DOHH2 (cell line): ENCODE measurements at regions not wholly inside any gene's neighbourhood (a gene's known extent, or its start where the extent isn't known, plus 50 kb on each side); places are given as distances from the start of the nearest gene placed in this dataset.

Experiments used
- H3F3A ChIP-seq: fragments of 200-600 bp; sonication (generic), shearing (Covaris generic); 2 replicates; pipeline ENCODE4 v1.6.0; 2016; ENCODE audit warnings: antibody characterized with exemption, mild to moderate bottlenecking; ENCODE audit not compliant: control insufficient read depth, insufficient read depth
- H3K27ac ChIP-seq: fragments of 200-600 bp; sonication (generic); 2 replicates; pipeline ENCODE4 v1.5.1; 2014; ENCODE audit warnings: low read depth, mild to moderate bottlenecking, low read length, moderate library complexity
- H3K27me3 ChIP-seq: fragments of 200-600 bp; sonication (generic); 2 replicates; pipeline ENCODE4 v1.6.1; 2014; ENCODE audit warnings: mild to moderate bottlenecking, low read length, mixed read lengths; ENCODE audit not compliant: control insufficient read depth
- H3K36me3 ChIP-seq: fragments of 200-600 bp; sonication (generic); 2 replicates; pipeline ENCODE4 v1.6.1; 2014; ENCODE audit warnings: mild to moderate bottlenecking, low read length, moderate library complexity, mixed read lengths; ENCODE audit not compliant: control insufficient read depth
- H3K4me1 ChIP-seq: fragments of 200-600 bp; sonication (generic); 2 replicates; pipeline ENCODE4 v1.6.1; 2014; ENCODE audit warnings: mild to moderate bottlenecking, low read length, mixed read lengths; ENCODE audit not compliant: control insufficient read depth
- H3K4me2 ChIP-seq: fragments of 200-600 bp; sonication (generic); 2 replicates; pipeline ENCODE4 v1.6.0; 2014; ENCODE audit warnings: mild to moderate bottlenecking, low read length, moderate library complexity
- H3K4me3 ChIP-seq: fragments of 200-600 bp; sonication (generic); 2 replicates; pipeline ENCODE4 v1.5.1; 2014; ENCODE audit warnings: mild to moderate bottlenecking, low read length, mixed read lengths
- H3K79me2 ChIP-seq: fragments of 200-600 bp; sonication (generic); 2 replicates; pipeline ENCODE4 v1.6.1; 2014; ENCODE audit warnings: mild to moderate bottlenecking, low read length, mixed read lengths; ENCODE audit not compliant: control insufficient read depth
- H3K9me2 ChIP-seq: fragments of 200-600 bp; sonication (generic); replicated peaks from 2 replicates; pipeline ENCODE4 v1.6.1; 2014; ENCODE audit warnings: mild to moderate bottlenecking, low read length, mixed read lengths; ENCODE audit not compliant: control insufficient read depth
- H3K9me3 ChIP-seq: fragments of 200-600 bp; sonication (generic); 2 replicates; pipeline ENCODE4 v1.6.1; 2014; ENCODE audit warnings: antibody characterized with exemption, low read length, mixed read lengths; ENCODE audit not compliant: control insufficient read depth, insufficient read depth
- H4K20me1 ChIP-seq: fragments of 200-600 bp; sonication (generic); 2 replicates; pipeline ENCODE4 v1.6.0; 2014; ENCODE audit warnings: low read depth, mild to moderate bottlenecking, antibody characterized with exemption, low read length, moderate library complexity; ENCODE audit not compliant: control insufficient read depth, insufficient read depth
- EZH2phosphoT487 ChIP-seq: fragments of 200-600 bp; sonication (generic); IDR thresholded peaks from 2 replicates; pipeline ENCODE4 v1.6.1; 2017; ENCODE audit warnings: borderline replicate concordance, mild to moderate bottlenecking, antibody characterized with exemption, low read length, moderate library complexity, mixed read lengths
- TF ChIP-seq, protein P1 (sequence below): fragments of 200-600 bp; sonication (generic); IDR thresholded peaks from one replicate; pipeline ENCODE4 v1.5.1; 2014; ENCODE audit warnings: antibody characterized with exemption, mild to moderate bottlenecking, low read depth, low read length; ENCODE audit not compliant: poor library complexity, severe bottlenecking

DNA sequence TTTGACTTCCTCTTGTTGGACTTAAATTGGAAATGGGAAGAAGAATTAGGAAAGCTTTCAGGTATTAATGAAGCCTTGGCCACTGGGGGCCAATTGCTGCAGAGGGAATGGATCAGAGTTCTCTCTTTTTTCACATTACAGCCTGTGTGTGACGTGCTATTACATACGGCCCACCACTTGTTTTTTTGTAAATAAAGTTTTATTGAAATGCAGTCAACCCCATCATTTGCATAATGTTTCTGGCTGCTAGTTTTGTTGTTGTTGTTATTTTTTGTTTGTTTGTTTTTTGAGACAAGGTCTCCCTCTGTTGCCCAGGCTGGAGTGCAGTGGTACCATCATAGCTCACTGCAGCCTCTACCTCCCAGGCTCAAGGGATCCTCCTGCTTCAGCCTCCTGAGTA, 98.4 kb downstream of the ASMT start:
- Histone ChIP-seq H3K9me3 (no peaks in the 10 kb centered on the region), H3F3A (no peaks in the 10 kb centered on the region), H3K9me2 (no peaks in the 10 kb centered on the region), H3K4me3 (no peak overlapping the region), H3K4me2 (no peak overlapping the region), H3K27ac (no peak overlapping the region), H4K20me1 (no peaks in the 10 kb centered on the region), H3K79me2 (no peaks in the 10 kb centered on the region), H3K4me1 (no peaks in the 10 kb centered on the region), H3K27me3 (no peaks in the 10 kb centered on the region), H3K36me3 (no peaks in the 10 kb centered on the region)
- no peak for TF ChIP-seq EZH2phosphoT487
- TF ChIP-seq, protein P1, sequence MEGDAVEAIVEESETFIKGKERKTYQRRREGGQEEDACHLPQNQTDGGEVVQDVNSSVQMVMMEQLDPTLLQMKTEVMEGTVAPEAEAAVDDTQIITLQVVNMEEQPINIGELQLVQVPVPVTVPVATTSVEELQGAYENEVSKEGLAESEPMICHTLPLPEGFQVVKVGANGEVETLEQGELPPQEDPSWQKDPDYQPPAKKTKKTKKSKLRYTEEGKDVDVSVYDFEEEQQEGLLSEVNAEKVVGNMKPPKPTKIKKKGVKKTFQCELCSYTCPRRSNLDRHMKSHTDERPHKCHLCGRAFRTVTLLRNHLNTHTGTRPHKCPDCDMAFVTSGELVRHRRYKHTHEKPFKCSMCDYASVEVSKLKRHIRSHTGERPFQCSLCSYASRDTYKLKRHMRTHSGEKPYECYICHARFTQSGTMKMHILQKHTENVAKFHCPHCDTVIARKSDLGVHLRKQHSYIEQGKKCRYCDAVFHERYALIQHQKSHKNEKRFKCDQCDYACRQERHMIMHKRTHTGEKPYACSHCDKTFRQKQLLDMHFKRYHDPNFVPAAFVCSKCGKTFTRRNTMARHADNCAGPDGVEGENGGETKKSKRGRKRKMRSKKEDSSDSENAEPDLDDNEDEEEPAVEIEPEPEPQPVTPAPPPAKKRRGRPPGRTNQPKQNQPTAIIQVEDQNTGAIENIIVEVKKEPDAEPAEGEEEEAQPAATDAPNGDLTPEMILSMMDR: no peak

DNA sequence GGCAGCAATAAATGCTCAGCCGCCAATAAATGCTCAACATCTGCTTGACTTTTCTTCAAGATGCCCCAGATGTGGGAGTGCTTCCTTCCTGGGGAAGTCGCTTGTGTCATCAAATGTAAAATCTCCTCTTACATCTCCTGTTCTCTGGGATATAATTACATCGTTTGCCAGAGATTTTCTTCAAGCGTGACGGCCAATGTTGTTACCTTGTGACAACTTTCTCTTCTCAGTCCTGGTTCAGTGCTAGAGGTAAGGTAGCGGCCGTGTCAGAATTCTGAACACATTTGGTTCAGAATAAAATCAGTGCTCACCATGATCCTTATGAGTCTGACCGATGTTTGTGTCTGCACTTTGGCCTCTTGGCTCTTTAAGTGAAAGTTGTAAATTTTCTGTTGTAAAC, 102.5 kb downstream of the ASMT start:
- no peaks in the 10 kb centered on the region for H3K9me3 ChIP-seq
- no peak overlapping the region for H3K4me3 ChIP-seq
- no peak overlapping the region for H3K4me2 ChIP-seq
- H3K79me2 ChIP-seq: no peaks in the 10 kb centered on the region
- H3K9me2 ChIP-seq: no peaks in the 10 kb centered on the region
- H3K36me3 ChIP-seq: no peaks in the 10 kb centered on the region
- H3K27me3 ChIP-seq: no peaks in the 10 kb centered on the region
- H3K27ac ChIP-seq: no peak overlapping the region
- no peaks in the 10 kb centered on the region for H4K20me1 ChIP-seq
- no peaks in the 10 kb centered on the region for H3F3A ChIP-seq
- H3K4me1 ChIP-seq: no peaks in the 10 kb centered on the region
- TF ChIP-seq, protein P1: no peak
- no peak for TF ChIP-seq EZH2phosphoT487

DNA sequence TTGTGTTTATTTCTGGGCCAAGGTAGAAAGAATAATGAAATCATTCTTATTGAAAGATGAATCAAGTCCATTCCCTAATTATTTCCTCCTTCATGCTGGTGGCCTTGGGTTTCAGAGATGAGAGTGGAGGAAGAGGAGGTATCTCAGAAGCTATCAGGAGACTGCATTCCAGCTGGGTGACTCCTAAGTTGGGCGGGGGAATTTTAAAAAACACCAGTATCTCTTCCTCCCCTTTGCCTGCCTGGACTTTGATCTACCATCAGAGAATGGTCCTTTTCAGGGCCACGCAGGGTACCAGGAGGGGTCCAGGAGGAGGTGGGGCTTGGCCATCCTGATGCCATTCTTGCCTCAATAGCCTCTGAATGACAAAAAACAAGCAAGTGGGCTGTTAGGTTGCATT, 104.4 kb downstream of the ASMT start:
- Histone ChIP-seq H3K27ac (no peak overlapping the region), H3K36me3 (no peaks in the 10 kb centered on the region), H3K27me3 (no peaks in the 10 kb centered on the region), H3F3A (no peaks in the 10 kb centered on the region), H4K20me1 (no peaks in the 10 kb centered on the region), H3K9me2 (no peaks in the 10 kb centered on the region), H3K9me3 (no peaks in the 10 kb centered on the region), H3K4me3 (no peak overlapping the region), H3K79me2 (no peaks in the 10 kb centered on the region), H3K4me2 (no peak overlapping the region), H3K4me1 (no peaks in the 10 kb centered on the region)
- no peak for TF ChIP-seq EZH2phosphoT487
- TF ChIP-seq, protein P1: no peak

DNA sequence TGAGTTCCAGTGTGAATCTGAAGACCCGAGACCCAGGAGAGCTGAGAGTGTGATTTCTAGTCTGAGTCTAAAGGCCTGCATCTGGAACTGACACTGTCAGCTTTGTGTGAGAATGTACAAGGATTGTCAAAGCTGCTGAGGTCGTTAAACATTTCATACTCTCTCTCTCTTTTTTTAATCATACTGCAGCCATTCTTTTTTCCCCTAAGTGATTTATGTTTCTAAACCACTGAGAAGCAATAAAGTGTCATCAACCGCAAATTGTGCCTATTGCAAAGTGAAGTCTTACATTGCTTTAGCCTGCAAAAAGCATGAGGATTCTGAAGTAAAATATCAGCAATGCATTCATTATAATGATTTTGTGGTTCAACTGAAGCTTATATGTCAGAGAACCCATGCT, 106.0 kb downstream of the ASMT start:
- H3K4me2 ChIP-seq: no peak overlapping the region
- H3K27ac ChIP-seq: no peak overlapping the region
- H3K79me2 ChIP-seq: no peaks in the 10 kb centered on the region
- H3K27me3 ChIP-seq: no peaks in the 10 kb centered on the region
- TF ChIP-seq, protein P1: no peak
- no peak for TF ChIP-seq EZH2phosphoT487
- H3K36me3 ChIP-seq: no peaks in the 10 kb centered on the region
- H4K20me1 ChIP-seq: no peaks in the 10 kb centered on the region
- H3K9me2 ChIP-seq: no peaks in the 10 kb centered on the region; the same call in 1 of the 2 replicates
- H3K4me3 ChIP-seq: no peak overlapping the region
- H3K4me1 ChIP-seq: no peaks in the 10 kb centered on the region
- H3K9me3 ChIP-seq: no peaks in the 10 kb centered on the region
- no peaks in the 10 kb centered on the region for H3F3A ChIP-seq
